GM04504 (cell line): ENCODE measurements at regions not wholly inside any gene's neighbourhood (a gene's known extent, or its start where the extent isn't known, plus 50 kb on each side); places are given as distances from the start of the nearest gene placed in this dataset.

Experiments used
- DNase-seq: peaks from one replicate; pipeline ENCODE4 v3.0.0-alpha.2; 2012; ENCODE audit warnings: low read depth

- DNase-seq, result no peak
These were observed 334.8 kb downstream of the MYCN start for GRCh38 chr2:16275131-16275530.

- no peak for DNase-seq
These were observed 332.8 kb downstream of the MYCN start for GRCh38 chr2:16273111-16273510.

- no peak for DNase-seq
These were observed 331.9 kb downstream of the MYCN start for GRCh38 chr2:16272038-16272788.

- DNase-seq, result no peak
These were observed 331.0 kb downstream of the MYCN start for GRCh38 chr2:16271231-16271896.

GRCh38 chr2:16270441-16270840 lies 330.1 kb downstream of the MYCN start:
- no peak for DNase-seq

GRCh38 chr2:16268301-16269000 lies 328.1 kb downstream of the MYCN start:
- DNase-seq, result no peak

- DNase-seq, result no peak
These were observed 326.2 kb downstream of the MYCN start for GRCh38 chr2:16266571-16266970.

- no peak for DNase-seq
These were observed 324.7 kb downstream of the MYCN start for GRCh38 chr2:16264931-16265540.

GRCh38 chr2:16264491-16264890 lies 324.1 kb downstream of the MYCN start:
- no peak for DNase-seq

GRCh38 chr2:16263241-16263890 lies 323.0 kb downstream of the MYCN start:
- no peak for DNase-seq

- DNase-seq, result no peak
These were observed 322.3 kb downstream of the MYCN start for GRCh38 chr2:16262526-16263178.

GRCh38 chr2:16261791-16262190 lies 321.4 kb downstream of the MYCN start:
- DNase-seq, result no peak

- no peak for DNase-seq
These were observed 320.7 kb downstream of the MYCN start for GRCh38 chr2:16261071-16261470.

- DNase-seq, result no peak
These were observed 319.9 kb downstream of the MYCN start for GRCh38 chr2:16260041-16260830.

- no peak for DNase-seq
These were observed 318.7 kb downstream of the MYCN start for GRCh38 chr2:16259010-16259409.

GRCh38 chr2:16258350-16258749 lies 318.0 kb downstream of the MYCN start:
- no peak for DNase-seq

GRCh38 chr2:16257322-16258028 lies 317.1 kb downstream of the MYCN start:
- no peak for DNase-seq

- no peak for DNase-seq
These were observed 316.4 kb downstream of the MYCN start for GRCh38 chr2:16256601-16257321.

- no peak for DNase-seq
These were observed 314.8 kb downstream of the MYCN start for GRCh38 chr2:16255120-16255519.
